SU-DHL-6 (cell line): ENCODE measurements at regions not wholly inside any gene's neighbourhood (a gene's known extent, or its start where the extent isn't known, plus 50 kb on each side); places are given as distances from the start of the nearest gene placed in this dataset.
"Not testable (repeated sequence)": the region's sequence is repeated elsewhere in the genome, so short reads cannot be mapped to it uniquely, and the experiment has no call there.

Source experiments
- H2AFZ ChIP-seq: fragments of 200-600 bp; sonication (generic); 2 replicates; pipeline ENCODE4 v1.6.1; 2014; ENCODE audit warnings: low read depth, mild to moderate bottlenecking, moderate library complexity, mixed read lengths, antibody characterized with exemption, low read length; ENCODE audit not compliant: severe bottlenecking
- H3F3A ChIP-seq: fragments of 200-600 bp; shearing (Covaris generic); 2 replicates; pipeline ENCODE4 v1.6.0; 2016; ENCODE audit warnings: antibody characterized with exemption, mild to moderate bottlenecking; ENCODE audit not compliant: insufficient read depth
- H3K27ac ChIP-seq: fragments of 200-600 bp; sonication (generic); 2 replicates; pipeline ENCODE4 v1.5.1; 2016; ENCODE audit warnings: low read depth, mild to moderate bottlenecking, low read length, moderate library complexity, mixed read lengths
- H3K27me3 ChIP-seq: fragments of 200-600 bp; sonication (generic), shearing (Covaris generic); 2 replicates; pipeline ENCODE4 v1.6.0; 2014; ENCODE audit warnings: mild to moderate bottlenecking, low read length
- H3K36me3 ChIP-seq: fragments of 200-600 bp; sonication (generic); 2 replicates; pipeline ENCODE4 v1.6.1; 2014; ENCODE audit warnings: mild to moderate bottlenecking, low read length, mixed read lengths
- H3K4me2 ChIP-seq: fragments of 300-600, 200-600 bp; shearing (Covaris generic), sonication (generic); 2 replicates; pipeline ENCODE4 v1.6.0; 2014; ENCODE audit warnings: low read length, low read depth, mild to moderate bottlenecking; ENCODE audit not compliant: poor library complexity, severe bottlenecking
- H3K4me3 ChIP-seq: fragments of 200-600 bp; sonication (generic); 2 replicates; pipeline ENCODE4 v1.5.1; 2014; ENCODE audit warnings: antibody characterized with exemption, low read length, mild to moderate bottlenecking, mixed read lengths; ENCODE audit not compliant: insufficient read depth, poor library complexity, severe bottlenecking
- H3K79me2 ChIP-seq: fragments of 200-600 bp; sonication (generic); 2 replicates; pipeline ENCODE4 v1.6.1; 2014; ENCODE audit warnings: mild to moderate bottlenecking, low read length, moderate library complexity; ENCODE audit not compliant: insufficient read depth
- H3K9ac ChIP-seq: fragments of 200-600 bp; sonication (generic); 2 replicates; pipeline ENCODE4 v1.7.0; 2014; ENCODE audit warnings: mild to moderate bottlenecking, low read length
- H3K9me2 ChIP-seq: fragments of 200-600 bp; sonication (generic); replicated peaks from 2 replicates; pipeline ENCODE4 v1.6.1; 2014; ENCODE audit warnings: low read length; ENCODE audit not compliant: insufficient read depth
- H3K9me3 ChIP-seq: fragments of 200-600 bp; sonication (generic); 2 replicates; pipeline ENCODE4 v1.6.1; 2014; ENCODE audit warnings: low read length, mixed read lengths; ENCODE audit not compliant: insufficient read depth
- H4K20me1 ChIP-seq: fragments of 200-600 bp; sonication (generic); 2 replicates; pipeline ENCODE4 v1.6.1; 2014; ENCODE audit warnings: low read depth, mild to moderate bottlenecking, antibody characterized with exemption, low read length, moderate library complexity, mixed read lengths
- CTCF ChIP-seq: fragments of 200-600 bp; sonication (generic); IDR thresholded peaks from one replicate; pipeline ENCODE4 v1.5.1; 2017; ENCODE audit warnings: antibody characterized with exemption, mild to moderate bottlenecking, low read length, moderate library complexity; ENCODE audit not compliant: insufficient read depth, poor library complexity, severe bottlenecking
- EZH2phosphoT487 ChIP-seq: fragments of 200-600 bp; sonication (generic), shearing (Covaris generic); conservative IDR thresholded peaks from 2 replicates; pipeline ENCODE4 v1.6.1; 2018; ENCODE audit warnings: mild to moderate bottlenecking, antibody characterized with exemption, low read length, moderate library complexity, mixed read lengths

DNA sequence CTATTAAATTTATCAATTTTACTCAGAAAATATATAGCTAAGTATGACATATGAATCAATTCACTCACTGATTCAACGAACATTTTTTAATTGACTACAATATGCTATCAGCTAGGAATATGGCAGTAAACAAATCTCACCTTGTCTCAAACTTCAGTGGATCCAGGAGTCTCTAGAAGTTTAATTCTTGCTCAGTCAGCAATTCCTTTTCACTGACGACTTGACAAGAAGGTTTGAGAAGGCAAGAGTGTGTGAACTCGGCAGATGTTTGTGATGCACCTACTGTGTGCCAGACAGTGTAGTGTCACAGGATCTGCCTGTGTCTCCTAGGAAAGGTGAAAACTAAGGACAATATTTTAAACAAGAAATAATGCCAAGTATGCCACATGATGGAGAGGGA lies 4175.7 kb upstream of the OR11H1 start:
- H3K9me3 ChIP-seq, H3K79me2 ChIP-seq, H3K9me2 ChIP-seq, H3K4me3 ChIP-seq, H3F3A ChIP-seq, H3K27ac ChIP-seq, H4K20me1 ChIP-seq, H3K36me3 ChIP-seq, H2AFZ ChIP-seq, H3K27me3 ChIP-seq, H3K9ac ChIP-seq, H3K4me2 ChIP-seq: not testable (repeated sequence)

DNA sequence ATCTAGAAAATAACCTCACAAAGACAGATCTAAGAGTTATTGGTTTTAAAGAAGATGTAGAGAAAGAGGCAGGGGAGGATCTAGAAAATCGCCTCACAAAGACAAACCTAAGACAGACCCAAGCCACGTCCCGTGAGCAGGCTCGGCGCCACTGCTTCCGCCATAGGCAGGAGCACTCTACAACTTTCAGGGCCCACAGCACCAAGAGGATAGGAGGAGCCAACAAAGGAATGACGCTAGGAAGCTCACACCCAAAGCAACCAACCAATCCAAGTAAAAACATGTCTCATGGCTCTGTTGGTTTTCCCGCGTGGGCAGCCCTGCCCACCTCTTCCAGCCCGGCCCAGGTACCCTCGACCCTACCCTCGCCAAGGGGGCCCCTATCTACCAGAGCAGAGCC lies 4167.4 kb upstream of the OR11H1 start:
- Histone ChIP-seq H3K79me2 (no peaks in the 10 kb centered on the region), H3K9me2 (no peaks in the 10 kb centered on the region), H3K27ac (no peak overlapping the region), H4K20me1 (no peaks in the 10 kb centered on the region), H3K36me3 (no peaks in the 10 kb centered on the region), H3K9ac (no peak overlapping the region), H2AFZ (no peak overlapping the region), H3K4me2 (no peak overlapping the region), H3K27me3 (no peaks in the 10 kb centered on the region), H3K9me3 (no peaks in the 10 kb centered on the region), H3K4me3 (no peak overlapping the region), H3F3A (no peaks in the 10 kb centered on the region)
- TF ChIP-seq EZH2phosphoT487 (no peak), CTCF (no peak)

DNA sequence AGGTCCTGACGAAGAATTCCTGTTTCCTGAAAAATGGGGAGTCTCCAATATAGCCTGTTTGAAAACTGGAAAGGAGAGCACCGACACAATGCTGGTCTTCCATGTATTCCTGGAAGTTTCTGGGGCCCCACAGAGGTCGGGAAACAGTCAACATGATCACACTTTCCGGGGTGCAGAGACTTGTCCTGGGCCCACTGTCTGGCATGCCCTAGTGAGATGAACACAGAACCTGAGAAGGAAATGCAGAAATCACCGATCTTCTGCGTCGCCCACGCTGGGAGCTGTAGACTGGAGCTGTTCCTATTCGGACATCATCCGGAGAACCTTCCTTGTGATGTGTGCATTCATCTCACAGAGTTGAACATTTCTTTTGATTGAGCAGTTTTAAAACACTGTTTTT lies 4166.5 kb upstream of the OR11H1 start:
- not testable (repeated sequence) for H3K9ac ChIP-seq, H3F3A ChIP-seq, H3K36me3 ChIP-seq, H3K9me3 ChIP-seq, H3K9me2 ChIP-seq, H3K4me3 ChIP-seq, H3K79me2 ChIP-seq, H3K27ac ChIP-seq, H3K4me2 ChIP-seq, H4K20me1 ChIP-seq, H3K27me3 ChIP-seq, H2AFZ ChIP-seq

- H2AFZ ChIP-seq, H3K9me3 ChIP-seq, H3K27ac ChIP-seq, H3K27me3 ChIP-seq, H3K36me3 ChIP-seq, H3K9me2 ChIP-seq, H3K4me2 ChIP-seq, H3F3A ChIP-seq, H3K9ac ChIP-seq, H3K79me2 ChIP-seq, H4K20me1 ChIP-seq, H3K4me3 ChIP-seq: not testable (repeated sequence)
Observed at GRCh38 chr22:11369612-11370307, 4158.2 kb upstream of the OR11H1 start.

- not testable (repeated sequence) for H3K27ac ChIP-seq, H3K9me2 ChIP-seq, H3K27me3 ChIP-seq, H2AFZ ChIP-seq, H3K9ac ChIP-seq, H4K20me1 ChIP-seq, H3K9me3 ChIP-seq, H3K4me2 ChIP-seq, H3K4me3 ChIP-seq, H3F3A ChIP-seq, H3K79me2 ChIP-seq, H3K36me3 ChIP-seq
Observed at GRCh38 chr22:11370311-11370710, 4157.7 kb upstream of the OR11H1 start.
